Omental fat pad (tissue), 3 donors: ENCODE measurements at regions not wholly inside any gene's neighbourhood (a gene's known extent, or its start where the extent isn't known, plus 50 kb on each side); places are given as distances from the start of the nearest gene placed in this dataset.
"Not testable (repeated sequence)": the region's sequence is repeated elsewhere in the genome, so short reads cannot be mapped to it uniquely, and the experiment has no call there.

ENCODE experiments used
- ATAC-seq: fragments of 150-250 bp; one replicate; pipeline ENCODE4 v1.9.1; 2016; ENCODE audit warnings: mild to moderate bottlenecking, moderate library complexity; ENCODE audit not compliant: low FRiP score
- DNase-seq: peaks from one replicate; pipeline ENCODE4 v3.0.0-alpha.2; 2019; ENCODE audit warnings: low spot score
- CTCF ChIP-seq, 3 donors: fragments of 450-650 bp; IDR thresholded peaks; one replicate each; pipeline ENCODE4 v1.5.1; 2016 to 2017; ENCODE audit warnings: antibody characterized with exemption in 3 of 3, mild to moderate bottlenecking in 3 of 3, moderate library complexity in 2 of 3

GRCh38 chrY:11063486-11063885, 1535.8 kb downstream of the TSPY10 start:
- TF ChIP-seq CTCF (IDR thresholded peaks at IDR 0.05): no peak
- DNase-seq (no peak), ATAC-seq (no peak)

GRCh38 chrY:11063960-11064359, 1536.3 kb downstream of the TSPY10 start:
- TF ChIP-seq CTCF (IDR thresholded peaks at IDR 0.05): no peak
- DNase-seq (no peak), ATAC-seq (no peak)

GRCh38 chrY:11064376-11064775, 1536.7 kb downstream of the TSPY10 start:
- DNase-seq (no peak), ATAC-seq (no peak)
- no peak for TF ChIP-seq CTCF (IDR thresholded peaks at IDR 0.05)

GRCh38 chrY:11069271-11069670, 1541.6 kb downstream of the TSPY10 start:
- TF ChIP-seq CTCF (IDR thresholded peaks at IDR 0.05): no peak
- no peak for DNase-seq
- ATAC-seq: no peak

GRCh38 chrY:11070250-11071113, 1542.8 kb downstream of the TSPY10 start:
- TF ChIP-seq CTCF (IDR thresholded peaks at IDR 0.05): no peak
- ATAC-seq: no peak
- no peak for DNase-seq

GRCh38 chrY:11085801-11086200, 1558.1 kb downstream of the TSPY10 start:
- ATAC-seq, DNase-seq: not testable (repeated sequence)

DNA sequence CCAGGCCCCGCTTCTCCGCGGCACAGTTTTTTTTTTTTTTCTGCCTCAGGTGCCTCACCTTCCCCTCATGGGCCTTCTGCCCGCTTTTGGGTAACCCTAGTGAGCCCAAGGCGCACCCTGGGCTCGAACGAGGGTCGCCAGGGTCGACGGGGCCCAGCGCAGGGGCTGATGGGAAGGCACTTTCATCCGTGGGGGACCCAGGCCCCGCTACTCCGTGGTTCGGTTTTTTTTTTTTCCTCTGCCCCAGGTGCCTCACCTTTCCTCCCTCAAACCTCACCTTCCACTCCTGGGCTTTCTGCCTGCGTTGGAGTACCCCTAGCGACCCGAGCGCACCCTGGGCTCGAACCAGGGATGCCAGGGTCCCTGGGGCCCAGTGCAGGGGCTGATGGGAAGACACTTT, 1569.8 kb downstream of the TSPY10 start:
- not testable (repeated sequence) for ATAC-seq, DNase-seq

DNA sequence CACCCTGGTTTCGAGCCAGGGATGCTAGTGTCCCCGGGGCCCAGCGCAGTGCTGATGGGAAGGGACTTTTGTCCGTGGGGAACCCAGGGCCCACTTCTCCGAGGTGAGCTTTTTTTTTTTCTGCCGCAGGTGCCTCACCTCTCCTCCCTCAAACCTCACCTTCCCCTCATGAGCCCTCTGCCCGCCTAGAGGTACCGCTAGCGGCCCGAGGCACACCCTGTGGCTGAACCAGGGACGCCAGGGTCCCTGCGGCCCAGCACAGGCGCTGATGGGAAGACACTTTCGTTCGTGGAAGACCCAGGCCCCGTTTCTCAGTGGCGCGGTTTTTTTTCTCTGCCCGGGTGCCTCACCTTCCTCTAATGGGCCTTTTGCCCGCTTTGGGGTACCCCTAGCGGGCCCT, 1570.7 kb downstream of the TSPY10 start:
- not testable (repeated sequence) for DNase-seq, ATAC-seq
